B cell (primary cell): ENCODE measurements at regions not wholly inside any gene's neighbourhood (a gene's known extent, or its start where the extent isn't known, plus 50 kb on each side); places are given as distances from the start of the nearest gene placed in this dataset.

Source experiments
- CTCF ChIP-seq: fragments of 200-600 bp; IDR thresholded peaks from one replicate; pipeline ENCODE4 v1.8.0; 2022; ENCODE audit warnings: antibody characterized with exemption, mild to moderate bottlenecking
- EZH2 ChIP-seq: IDR thresholded peaks from 2 replicates; pipeline ENCODE4 v1.6.1; 2012; ENCODE audit warnings: borderline replicate concordance, low read depth, mild to moderate bottlenecking, moderate library complexity, low read length; ENCODE audit not compliant: insufficient read depth, poor library complexity, severe bottlenecking

- TF ChIP-seq EZH2 = no peak
- no peak for TF ChIP-seq CTCF
These were observed 550.9 kb upstream of the LCORL start for GRCh38 chr4:18572481-18572880.
